MCF 10A (cell line): ENCODE measurements at regions not wholly inside any gene's neighbourhood (a gene's known extent, or its start where the extent isn't known, plus 50 kb on each side); places are given as distances from the start of the nearest gene placed in this dataset.

Experiments used
- BruUV-seq: library from RNA; stranded (reverse); fragments of 400-500 nt; replicated peaks from 2 replicates; lab custom pipeline; 2021; lab: Mats Ljungman, UMichigan
- CTCF ChIA-PET: fragments of 300-600 bp; sonication (Branson Sonifier 250); formaldehyde crosslinking; extraction: SDS; loops from one replicate; lab custom pipeline; 2021; ENCODE audit warnings: antibody characterized with exemption, inconsistent platforms; lab: Yijun Ruan, JAX
- POLR2A ChIA-PET: fragments of 300-600, 350-650 bp; sonication (Branson Sonifier 250); formaldehyde crosslinking; extraction: SDS; loops from one replicate; lab custom pipeline; 2020; ENCODE audit warnings: antibody characterized with exemption, inconsistent platforms; lab: Yijun Ruan, JAX
- DNase-seq: peaks from one replicate; pipeline ENCODE4 v3.0.0-alpha.2; 2018; ENCODE audit not compliant: unreplicated experiment
- H3K27ac Mint-ChIP-seq: one replicate; pipeline ENCODE4 v1.8.0; 2022; ENCODE audit warnings: mild to moderate bottlenecking, low read depth, mixed read lengths; ENCODE audit not compliant: unreplicated experiment
- H3K27me3 Mint-ChIP-seq: one replicate; pipeline ENCODE4 v1.8.0; 2022; ENCODE audit warnings: mixed read lengths; ENCODE audit not compliant: insufficient read depth, unreplicated experiment
- H3K36me3 Mint-ChIP-seq: one replicate; pipeline ENCODE4 v1.8.0; 2022; ENCODE audit warnings: mild to moderate bottlenecking, moderate library complexity, mixed read lengths; ENCODE audit not compliant: insufficient read depth, unreplicated experiment
- H3K4me1 Mint-ChIP-seq: one replicate; pipeline ENCODE4 v1.8.0; 2022; ENCODE audit warnings: mixed read lengths; ENCODE audit not compliant: insufficient read depth, unreplicated experiment
- H3K4me3 Mint-ChIP-seq: one replicate; pipeline ENCODE4 v1.8.0; 2022; ENCODE audit warnings: mild to moderate bottlenecking, moderate library complexity, mixed read lengths; ENCODE audit not compliant: unreplicated experiment
- H3K9me3 Mint-ChIP-seq: one replicate; pipeline ENCODE4 v1.8.0; 2022; ENCODE audit warnings: mixed read lengths; ENCODE audit not compliant: unreplicated experiment
- intact Hi-C: fragments of 100-400 bp; cut with micrococcal nuclease; formaldehyde crosslinking; loops from 2 replicates; pipeline ENCODE4 v1.14.1; 2022
- TF ChIP-seq, protein P1 (sequence below): fragments of 200-600 bp; IDR thresholded peaks from one replicate; pipeline ENCODE4 v1.8.0; 2022; ENCODE audit warnings: antibody characterized with exemption, mild to moderate bottlenecking; ENCODE audit not compliant: unreplicated experiment

DNA sequence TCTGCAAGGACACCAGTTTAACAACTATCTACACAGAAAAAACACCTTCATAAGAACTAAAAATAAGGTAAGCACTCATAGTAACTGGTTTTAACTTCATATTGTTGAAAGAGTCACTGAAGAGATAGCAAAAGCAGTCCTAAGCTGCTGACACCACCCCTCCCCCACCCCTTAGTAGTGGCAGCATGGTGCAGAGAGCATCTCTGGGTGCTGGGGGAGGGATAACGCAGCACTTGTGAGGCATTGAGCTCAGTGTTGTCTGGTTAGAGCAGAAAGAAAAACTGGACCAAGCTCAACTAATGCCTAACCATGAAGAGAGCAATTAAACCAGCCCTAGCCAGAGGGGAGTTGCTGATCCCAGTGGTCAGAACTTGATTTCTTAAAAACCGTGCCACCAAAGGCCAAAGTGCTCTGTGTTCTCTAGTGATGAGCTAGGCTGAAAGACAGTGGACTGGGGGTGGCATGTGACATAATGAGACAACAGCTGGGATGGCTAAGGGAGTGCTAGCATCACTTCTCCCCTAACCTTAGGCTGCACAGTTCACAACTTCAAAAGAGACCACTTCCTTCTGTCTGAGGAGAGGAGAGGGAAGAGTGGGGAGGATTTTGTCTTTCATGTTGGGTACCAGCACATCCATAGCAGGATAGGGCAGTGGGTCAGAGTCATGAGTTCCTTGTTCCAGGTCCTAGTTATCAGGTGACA, 669.3 kb downstream of the PDHA2 start:
- POLR2A ChIA-PET = interaction anchor here (1.1 kb wide), 1 partner anchor 18 kb away, joined by 4 read pairs; no protein-coding TSS in a partner anchor
- intact Hi-C loops = no loop called here
- H3K27ac Mint-ChIP-seq = no peak overlapping the region
- no peak overlapping the region for H3K4me3 Mint-ChIP-seq
- TF ChIP-seq, protein P1, sequence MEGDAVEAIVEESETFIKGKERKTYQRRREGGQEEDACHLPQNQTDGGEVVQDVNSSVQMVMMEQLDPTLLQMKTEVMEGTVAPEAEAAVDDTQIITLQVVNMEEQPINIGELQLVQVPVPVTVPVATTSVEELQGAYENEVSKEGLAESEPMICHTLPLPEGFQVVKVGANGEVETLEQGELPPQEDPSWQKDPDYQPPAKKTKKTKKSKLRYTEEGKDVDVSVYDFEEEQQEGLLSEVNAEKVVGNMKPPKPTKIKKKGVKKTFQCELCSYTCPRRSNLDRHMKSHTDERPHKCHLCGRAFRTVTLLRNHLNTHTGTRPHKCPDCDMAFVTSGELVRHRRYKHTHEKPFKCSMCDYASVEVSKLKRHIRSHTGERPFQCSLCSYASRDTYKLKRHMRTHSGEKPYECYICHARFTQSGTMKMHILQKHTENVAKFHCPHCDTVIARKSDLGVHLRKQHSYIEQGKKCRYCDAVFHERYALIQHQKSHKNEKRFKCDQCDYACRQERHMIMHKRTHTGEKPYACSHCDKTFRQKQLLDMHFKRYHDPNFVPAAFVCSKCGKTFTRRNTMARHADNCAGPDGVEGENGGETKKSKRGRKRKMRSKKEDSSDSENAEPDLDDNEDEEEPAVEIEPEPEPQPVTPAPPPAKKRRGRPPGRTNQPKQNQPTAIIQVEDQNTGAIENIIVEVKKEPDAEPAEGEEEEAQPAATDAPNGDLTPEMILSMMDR = no peak
- peaks cover 10% of the 10 kb centered on the region for H3K9me3 Mint-ChIP-seq
- H3K36me3 Mint-ChIP-seq = no peaks in the 10 kb centered on the region
- CTCF ChIA-PET = no interaction called here
- no peak for DNase-seq
- H3K27me3 Mint-ChIP-seq = no peaks in the 10 kb centered on the region
- no TSS peak for BruUV-seq
- H3K4me1 Mint-ChIP-seq = peaks cover 4% of the 10 kb centered on the region

DNA sequence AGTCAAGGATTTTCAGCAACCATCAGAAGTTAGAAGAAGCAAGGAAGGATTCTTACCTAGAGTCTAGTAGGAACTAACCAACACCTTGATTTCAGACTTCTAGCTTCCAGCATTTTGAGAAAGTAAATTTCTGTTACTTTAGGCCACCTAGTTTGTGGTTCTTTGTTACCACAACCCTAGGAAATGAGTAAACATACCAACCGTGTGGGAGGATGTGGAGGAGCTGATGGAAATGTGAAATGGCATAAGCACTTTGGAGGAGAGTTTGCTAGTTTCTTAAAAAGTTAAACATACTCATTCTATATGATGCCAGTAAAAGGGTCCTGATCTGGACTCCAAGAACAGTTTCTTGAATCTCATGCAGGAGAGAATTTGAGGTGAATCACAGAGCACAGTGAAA, 679.4 kb downstream of the PDHA2 start:
- ChIA-PET CTCF (interaction anchor here (0.6 kb wide), 1 partner anchor 316 kb away, joined by 3 read pairs; no protein-coding TSS in a partner anchor), POLR2A (no interaction called here)
- no peak for DNase-seq
- Mint-ChIP-seq H3K27me3 (no peaks in the 10 kb centered on the region), H3K4me1 (no peaks in the 10 kb centered on the region), H3K36me3 (no peaks in the 10 kb centered on the region), H3K27ac (no peak overlapping the region), H3K9me3 (no peaks in the 10 kb centered on the region), H3K4me3 (no peak overlapping the region)
- TF ChIP-seq, protein P1 = no peak
- BruUV-seq = no TSS peak
- intact Hi-C loops = no loop called here

DNA sequence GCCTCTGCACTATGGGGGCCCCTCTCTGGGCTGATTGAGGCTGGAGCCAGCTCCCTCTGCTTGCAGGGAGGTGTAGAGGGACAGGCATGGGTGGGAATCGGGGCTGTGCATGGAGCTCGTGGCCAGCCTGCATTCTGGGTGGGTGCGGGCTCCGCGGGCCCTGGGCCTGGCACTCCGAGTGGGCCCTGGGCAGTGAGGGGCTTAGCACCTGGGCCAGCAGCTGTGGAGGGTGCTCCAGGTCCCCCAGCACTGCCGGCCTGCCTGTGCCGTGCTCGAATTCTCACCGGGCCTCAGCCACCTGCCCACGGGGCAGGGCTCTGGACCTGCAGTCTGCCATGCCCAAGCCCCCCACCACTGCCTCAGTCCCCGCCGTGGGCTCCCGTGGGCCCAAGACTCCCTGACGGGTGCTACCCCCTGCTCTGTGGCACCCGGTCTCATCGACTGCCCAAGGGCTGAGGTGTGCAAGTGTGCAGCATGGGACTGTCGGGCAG, 681.2 kb downstream of the PDHA2 start:
- ChIA-PET CTCF (interaction anchor here (0.6 kb wide), 1 partner anchor 1283 kb away, joined by 3 read pairs; no protein-coding TSS in a partner anchor), POLR2A (no interaction called here)
- H3K27me3 Mint-ChIP-seq = no peaks in the 10 kb centered on the region
- DNase-seq = no peak
- H3K9me3 Mint-ChIP-seq = no peaks in the 10 kb centered on the region
- H3K4me3 Mint-ChIP-seq = no peak overlapping the region
- H3K36me3 Mint-ChIP-seq = no peaks in the 10 kb centered on the region
- no peaks in the 10 kb centered on the region for H3K4me1 Mint-ChIP-seq
- no TSS peak for BruUV-seq
- no peak overlapping the region for H3K27ac Mint-ChIP-seq
- TF ChIP-seq, protein P1 = no peak
- intact Hi-C loops = no loop called here

DNA sequence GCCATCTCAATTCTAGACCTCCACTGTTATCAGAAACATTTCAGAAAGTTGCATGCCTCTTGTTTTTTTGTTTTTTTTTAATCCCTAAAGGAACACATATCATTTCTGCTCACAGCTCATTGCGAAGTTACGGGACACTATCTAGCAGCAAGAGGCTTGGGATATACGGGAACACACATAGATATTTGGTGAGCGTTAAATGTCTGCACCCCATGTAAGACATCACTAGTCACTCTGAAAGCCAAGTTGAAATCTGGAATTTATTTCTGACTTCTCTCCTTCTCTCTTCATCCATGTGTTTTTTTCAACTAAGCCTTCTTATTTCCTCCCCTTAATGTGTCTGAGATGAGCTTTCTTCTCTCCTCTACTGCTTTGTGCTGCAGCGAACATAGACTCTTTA, 683.7 kb downstream of the PDHA2 start:
- no peak overlapping the region for H3K4me3 Mint-ChIP-seq
- H3K4me1 Mint-ChIP-seq = no peaks in the 10 kb centered on the region
- POLR2A ChIA-PET = interaction anchor here (0.6 kb wide), 1 partner anchor 1464 kb away, joined by 3 read pairs; no protein-coding TSS in a partner anchor
- TF ChIP-seq, protein P1 = no peak
- DNase-seq = no peak
- intact Hi-C loops = no loop called here
- CTCF ChIA-PET = no interaction called here
- H3K27ac Mint-ChIP-seq = no peak overlapping the region
- no TSS peak for BruUV-seq
- no peaks in the 10 kb centered on the region for H3K9me3 Mint-ChIP-seq
- H3K36me3 Mint-ChIP-seq = no peaks in the 10 kb centered on the region
- H3K27me3 Mint-ChIP-seq = no peaks in the 10 kb centered on the region
